Embryonic facial prominence (tissue), 1 donor: ENCODE measurements at regions not wholly inside any gene's neighbourhood (a gene's known extent, or its start where the extent isn't known, plus 50 kb on each side); places are given as distances from the start of the nearest gene placed in this dataset.

Source experiments
- DNase-seq: peaks from one replicate; pipeline ENCODE4 v3.0.0-alpha.2; 2016; ENCODE audit errors: extremely low spot score

DNA sequence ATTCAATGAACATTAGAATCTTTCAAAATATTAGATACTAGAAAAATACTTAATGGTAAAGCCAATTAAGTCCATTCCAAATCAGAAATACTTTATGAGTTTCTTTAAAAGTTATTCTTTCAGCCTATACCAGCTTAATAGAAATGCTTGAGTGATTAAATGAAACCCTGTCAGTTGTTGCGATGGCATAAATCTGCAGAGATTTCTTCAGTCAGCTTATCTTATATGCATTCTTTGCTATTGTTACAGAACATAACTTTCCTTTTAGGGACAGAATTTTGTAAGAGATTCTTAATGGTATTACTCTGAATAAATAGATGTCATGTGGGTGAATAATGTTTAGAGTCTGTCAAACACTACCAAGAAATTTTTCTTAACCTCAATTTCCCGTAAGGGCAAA, 325.0 kb upstream of the HAND2 start:
- DNase-seq = no peak

DNA sequence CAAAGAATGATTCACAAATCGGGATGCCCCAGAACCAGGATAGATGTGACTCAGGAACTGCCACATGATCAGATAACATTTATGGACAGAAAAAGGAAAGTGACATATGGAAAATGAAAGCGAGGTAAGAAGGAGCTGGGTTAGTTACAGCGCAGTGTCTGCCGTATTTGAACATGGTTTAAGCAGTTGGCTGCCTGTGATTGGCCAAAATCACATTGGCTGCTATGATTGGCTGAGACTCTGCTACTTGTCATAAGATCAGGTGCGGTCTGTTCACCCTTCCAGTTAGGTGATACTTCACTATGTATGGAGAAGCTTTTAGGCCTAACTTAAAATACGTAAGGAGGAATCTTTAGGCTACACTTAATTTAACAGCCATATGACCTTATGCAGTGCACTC, 322.7 kb upstream of the HAND2 start:
- DNase-seq = no peak

DNA sequence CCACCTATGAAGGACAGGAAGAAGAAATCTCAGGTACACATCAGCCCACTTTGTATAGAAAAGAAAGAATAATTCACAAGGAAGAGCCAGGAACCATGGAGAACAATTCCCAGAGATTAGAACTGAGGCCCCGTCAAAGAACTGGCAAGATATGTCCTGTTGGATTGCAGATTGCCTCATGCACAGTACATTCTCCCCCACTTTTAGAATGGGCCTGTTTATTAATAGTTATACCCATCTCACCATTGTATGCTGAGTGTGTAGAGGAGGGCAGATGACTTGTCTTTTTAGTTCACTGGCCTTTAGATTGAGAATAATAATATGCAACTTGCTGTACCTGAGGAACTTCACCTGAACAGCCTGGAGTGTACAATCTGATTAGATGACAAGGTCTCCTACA, 315.6 kb upstream of the HAND2 start:
- DNase-seq = no peak

DNA sequence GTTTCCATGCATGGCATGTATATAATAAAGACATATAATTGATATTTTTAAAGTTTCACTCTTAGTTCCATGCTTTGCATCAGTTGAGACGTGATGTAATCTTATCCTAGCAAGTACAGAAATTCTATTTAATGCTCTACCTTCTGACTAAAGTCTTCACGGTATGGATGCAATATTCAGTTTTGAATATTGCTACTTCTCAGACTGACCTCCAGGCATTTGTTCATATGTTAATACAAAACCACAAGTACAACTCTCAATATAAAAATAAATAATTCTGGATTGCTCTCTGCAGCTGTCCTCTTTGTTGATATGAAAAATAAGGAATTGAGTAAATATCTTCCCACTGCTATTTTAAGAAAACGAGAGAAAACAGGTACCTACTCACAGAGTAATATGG, 309.8 kb upstream of the HAND2 start:
- DNase-seq = no peak

DNA sequence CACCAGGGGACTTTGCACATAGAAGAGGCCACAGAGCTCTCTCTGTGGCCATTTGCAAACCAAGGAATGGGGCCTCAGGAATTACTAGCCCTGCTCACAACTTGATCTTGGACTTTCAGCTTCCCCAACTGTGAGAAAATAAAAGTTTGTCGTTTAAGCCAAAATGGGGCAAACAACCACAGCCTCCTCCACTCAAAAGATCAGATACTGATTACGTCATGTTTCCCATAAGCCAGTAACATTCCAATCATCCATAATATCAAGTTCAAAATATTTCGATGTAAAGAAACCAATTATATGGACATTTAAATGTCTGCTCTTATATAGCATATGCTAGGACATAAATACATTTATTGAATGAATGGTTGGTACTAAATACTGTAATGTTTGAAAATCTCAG, 307.5 kb upstream of the HAND2 start:
- DNase-seq = no peak

DNA sequence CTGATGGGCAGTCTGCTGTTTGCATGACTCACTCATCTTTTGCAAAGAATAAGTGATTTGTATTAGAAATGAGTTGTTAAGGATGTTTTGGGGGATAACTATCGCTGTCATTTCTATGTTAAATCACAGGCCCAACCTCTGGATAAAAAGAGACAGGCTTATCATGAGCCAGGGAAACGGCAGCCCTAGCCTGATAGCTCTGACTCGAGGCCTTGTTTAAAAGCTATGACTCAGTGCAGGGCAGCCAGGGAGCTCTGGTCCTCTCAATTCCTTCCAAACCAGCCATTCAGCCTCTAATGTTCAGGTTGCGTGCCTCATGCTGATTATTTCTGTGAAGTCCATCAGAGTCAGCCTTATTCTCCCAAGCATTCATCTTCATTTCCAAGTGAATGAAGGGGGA, 305.9 kb upstream of the HAND2 start:
- DNase-seq = no peak

DNA sequence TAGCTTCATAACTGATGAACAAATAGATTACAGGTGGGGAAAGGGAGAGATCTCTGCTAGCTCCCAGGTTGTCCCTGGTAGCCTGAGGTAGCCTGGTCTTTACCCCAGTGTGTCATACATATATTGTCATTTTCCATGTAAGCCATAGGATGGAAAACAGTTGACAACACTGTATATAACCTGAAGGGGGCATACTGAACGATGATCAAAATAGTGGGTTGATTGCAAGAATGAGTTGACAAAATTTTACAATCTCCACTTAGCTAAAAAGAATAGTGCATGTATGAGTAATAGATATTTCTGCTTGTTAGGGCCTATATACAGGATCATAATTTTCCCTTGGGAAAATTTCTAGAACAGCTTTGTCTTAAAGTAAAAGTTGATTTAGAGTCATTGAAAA, 304.1 kb upstream of the HAND2 start:
- DNase-seq = no peak

DNA sequence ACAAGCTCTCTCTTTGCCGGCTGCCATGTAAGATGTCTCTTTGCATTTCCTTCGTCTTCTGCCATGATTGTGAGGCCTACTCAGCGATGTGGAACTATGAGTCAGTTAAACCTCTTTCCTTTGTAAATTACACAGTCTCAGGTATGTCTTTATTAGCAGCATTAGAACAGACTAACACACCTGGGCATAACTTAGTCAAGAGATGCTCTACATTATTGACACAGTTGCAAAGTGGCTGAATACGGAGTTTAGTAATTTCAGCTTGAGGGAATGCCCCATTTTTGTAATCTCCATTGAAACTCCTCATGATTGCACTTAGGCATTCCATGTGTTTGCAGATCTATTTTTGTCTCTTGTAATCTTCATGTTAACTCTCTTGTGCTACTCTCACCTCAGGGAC, 299.5 kb upstream of the HAND2 start:
- DNase-seq = no peak

DNA sequence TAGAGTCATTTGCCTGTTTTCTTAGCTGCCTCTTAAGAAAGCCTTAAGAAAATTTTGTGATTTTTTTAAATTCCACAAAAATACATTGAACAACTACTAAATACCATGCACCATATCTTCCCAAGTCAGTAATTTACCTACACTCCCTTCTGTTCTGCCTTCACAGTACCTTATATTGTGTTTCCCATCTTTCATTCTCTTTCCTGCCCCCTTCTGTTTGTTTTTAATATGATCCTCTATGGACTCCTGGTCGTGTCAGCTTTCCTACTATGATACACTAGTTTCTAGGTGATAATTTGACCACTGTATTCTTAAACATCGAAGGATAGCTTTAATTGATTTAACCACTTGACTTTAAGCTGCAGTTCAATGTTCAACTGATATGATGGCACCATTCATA, 297.7 kb upstream of the HAND2 start:
- DNase-seq = no peak

DNA sequence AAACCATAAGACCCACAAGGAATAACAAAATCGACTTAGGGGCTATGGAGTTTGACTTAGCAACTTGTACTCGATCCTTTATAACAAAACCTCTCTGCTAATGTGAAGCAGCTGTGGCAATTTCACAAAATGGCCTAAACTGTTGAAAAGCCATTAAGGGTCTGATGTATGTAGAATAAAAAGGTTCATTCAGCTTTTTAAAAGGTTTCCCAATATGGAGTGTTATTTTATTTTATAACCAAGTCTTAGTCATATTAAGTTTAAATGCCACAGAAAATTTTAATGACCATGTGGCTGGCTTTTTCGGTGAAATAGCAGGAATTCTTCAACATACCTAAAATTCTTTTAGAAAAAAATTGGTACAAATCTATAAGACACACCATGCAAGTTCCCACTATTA, 291.8 kb upstream of the HAND2 start:
- no peak for DNase-seq

DNA sequence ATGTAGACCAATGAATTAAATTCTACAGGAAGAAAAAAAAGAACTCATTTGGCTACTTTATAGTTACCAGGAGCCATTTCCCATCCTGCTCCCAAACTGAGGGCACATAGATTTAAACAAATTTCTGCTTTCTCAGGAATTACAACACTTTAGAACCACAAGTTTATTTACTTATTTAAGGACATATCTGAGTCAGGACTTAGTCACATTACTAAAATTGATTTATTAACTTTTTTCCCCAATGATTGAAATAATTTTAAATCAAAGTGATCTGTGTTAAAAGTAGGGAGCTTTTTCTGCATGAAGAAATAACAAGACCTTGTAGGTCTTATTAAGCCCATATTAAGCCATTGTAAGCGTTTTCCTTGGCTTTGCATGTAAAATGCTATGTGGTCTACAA, 291.0 kb upstream of the HAND2 start:
- no peak for DNase-seq

DNA sequence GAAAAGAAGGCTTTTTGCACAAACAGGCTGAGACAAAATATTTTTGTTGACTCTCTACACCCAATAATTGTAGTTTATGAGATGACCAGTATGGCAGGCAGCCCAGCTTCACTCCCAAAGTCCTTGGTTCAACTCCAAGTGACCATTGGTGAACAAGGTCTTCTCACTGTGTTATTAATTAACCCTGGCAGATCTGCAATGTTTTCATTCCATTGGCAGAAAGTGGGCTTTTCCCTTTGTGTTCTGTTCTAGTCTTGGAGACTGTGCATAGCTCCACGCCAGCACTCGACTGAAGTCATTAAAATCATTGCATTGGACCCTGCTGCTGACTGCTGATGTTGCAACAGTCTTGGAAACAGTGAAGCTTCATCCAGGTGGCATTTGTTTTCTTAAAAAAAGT, 277.3 kb upstream of the HAND2 start:
- no peak for DNase-seq

DNA sequence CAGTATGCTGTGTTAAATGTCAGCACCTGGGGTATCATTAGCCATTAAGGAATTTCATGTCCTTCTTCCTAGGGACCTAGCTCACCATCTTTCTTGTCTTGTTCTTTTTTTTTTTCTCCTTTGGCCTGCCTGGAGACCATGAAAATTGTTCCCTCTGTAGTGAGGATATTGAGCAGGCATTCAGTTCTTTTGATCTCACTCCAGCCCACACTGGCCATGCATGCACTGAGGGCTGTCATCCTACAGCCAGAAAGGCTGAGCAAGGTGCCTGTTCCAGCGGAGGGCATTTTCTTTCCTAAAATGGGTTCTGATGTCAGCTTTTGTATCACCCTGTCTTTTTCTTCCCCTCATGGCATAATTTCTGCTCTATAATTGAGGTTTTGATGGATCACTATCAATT, 275.9 kb upstream of the HAND2 start:
- DNase-seq = no peak

DNA sequence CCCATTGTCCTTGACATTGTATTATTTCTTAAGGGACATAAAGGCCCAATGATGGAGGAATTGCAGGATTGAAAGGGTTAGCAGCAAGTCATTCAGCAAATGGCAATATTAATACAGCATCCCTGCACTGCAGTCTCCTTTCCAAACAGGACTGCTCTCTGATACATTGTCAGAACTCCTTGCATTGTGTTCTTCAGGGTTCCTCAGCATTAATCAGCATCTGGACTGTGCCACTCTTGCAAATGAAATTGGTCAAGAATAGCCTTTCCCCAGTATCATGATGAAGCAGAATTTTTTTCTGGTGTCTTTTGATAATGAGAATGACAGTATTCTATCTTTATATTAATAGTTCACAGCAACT, 272.6 kb upstream of the HAND2 start:
- DNase-seq = no peak

DNA sequence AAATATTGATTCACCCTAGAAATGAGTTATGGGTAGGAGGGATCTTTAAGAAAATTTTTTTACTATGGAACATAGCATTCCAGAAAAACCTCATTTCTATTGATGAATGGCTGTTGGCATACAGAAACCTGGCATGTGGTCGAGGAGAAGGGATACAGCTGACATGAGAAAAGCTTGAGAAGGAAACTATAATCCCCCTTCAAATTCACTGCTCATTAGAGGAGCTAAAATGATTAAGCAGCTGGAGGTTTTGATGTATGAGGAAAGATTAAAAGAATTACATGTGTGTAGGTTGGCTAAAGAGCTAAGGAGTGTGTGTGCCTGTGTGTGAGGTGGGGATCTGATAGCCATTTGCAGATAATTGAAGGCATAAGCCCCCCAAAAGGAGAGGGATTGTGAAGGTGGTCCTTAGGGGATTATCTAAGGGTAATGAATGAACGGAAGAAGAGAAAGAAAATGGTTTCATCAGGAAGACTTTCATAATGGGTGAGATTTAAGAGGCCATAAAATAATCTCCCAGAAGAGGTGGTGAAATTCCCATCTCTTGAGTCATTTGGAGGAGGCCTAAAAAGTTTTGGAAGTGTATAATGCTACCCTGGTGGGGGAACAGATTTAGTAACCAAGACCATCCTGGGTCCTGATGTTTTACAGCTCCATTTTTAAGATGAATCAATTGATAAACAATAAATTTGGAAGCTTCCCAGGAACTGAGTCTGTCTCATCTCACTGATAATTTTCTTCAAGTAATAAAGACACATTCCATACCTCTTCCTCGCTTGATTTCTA, 272.0 kb upstream of the HAND2 start:
- DNase-seq = no peak

DNA sequence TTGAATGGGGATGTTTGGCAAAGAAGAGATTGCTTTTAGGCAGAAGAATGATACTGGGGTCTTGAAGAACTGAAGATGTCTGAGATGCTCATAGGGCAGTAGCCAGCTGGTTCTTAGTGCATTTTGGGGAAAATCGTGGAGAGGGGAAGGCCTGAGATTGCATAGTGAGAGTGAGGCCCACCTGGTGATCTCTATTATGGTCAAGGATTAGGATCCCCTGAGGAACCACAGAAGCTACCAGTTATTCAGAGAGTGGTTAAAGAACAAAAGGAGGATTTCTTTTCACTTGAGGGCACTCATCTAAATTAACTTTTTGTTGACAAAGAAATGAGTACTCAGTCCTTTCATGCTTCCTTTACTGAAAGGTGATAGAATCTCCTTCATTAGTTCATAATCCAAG, 271.3 kb upstream of the HAND2 start:
- DNase-seq = no peak

DNA sequence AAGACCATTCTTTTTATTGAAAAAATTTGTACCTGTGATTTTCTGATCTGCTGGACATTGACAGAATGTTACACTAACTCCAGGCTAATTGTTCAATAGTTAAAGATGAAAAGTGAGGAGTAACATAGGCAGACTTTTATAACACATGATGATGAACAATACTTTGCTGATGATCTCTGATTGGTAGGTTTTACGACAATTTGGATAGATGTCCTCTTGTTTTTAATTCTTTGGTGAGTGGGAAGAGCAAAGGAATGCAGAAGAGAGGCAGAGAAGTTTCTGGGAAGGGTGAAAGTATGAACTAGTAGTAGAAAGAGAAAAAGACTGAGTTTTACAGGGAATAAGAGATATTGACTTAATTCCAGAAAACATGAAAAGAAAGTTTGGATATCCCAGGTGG, 267.3 kb upstream of the HAND2 start:
- DNase-seq = no peak

DNA sequence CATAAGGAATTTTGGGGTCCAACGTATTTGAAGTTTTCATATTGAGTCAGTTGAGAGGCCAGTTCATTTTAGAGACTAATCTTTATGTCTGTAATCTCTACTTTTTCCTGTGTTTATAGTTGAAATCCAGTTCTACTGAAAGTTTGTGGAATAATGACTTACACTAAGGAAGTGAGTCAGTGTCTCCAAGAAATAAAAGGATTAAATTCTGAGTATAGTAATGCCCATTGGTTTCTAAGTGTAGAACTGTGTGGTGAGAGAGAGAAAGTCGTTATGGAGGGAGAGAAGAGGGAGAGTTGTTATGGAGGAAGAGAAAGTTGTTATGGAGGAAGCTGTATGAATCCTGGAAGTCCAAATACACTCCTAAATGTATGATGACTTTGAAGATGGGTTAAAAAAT, 264.6 kb upstream of the HAND2 start:
- DNase-seq = no peak

DNA sequence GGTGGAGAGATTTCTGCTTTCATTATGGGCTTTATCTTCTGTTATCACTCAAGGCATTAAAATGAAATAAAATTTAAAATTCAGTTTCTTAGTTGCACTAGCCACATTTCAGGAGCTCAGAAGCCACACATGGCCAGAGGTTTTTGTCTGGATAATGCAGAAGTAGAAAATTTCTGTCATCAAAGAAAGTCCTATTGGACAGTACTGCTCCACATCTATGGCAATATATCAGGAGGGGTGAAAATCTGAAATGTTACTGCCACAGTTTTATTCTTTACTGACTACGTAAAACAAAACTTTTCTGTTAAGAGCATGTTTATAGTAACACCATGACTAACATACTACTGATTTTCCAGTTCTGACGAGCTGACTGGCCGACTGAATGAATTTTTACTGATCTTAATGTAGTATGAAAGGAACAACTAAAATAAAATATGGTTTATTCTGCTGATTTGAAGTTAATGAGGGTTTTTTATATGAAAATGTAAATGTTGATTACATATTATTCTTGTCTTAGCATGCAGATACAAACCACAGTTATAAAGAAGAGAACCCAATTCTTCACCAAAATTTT, 264.0 kb upstream of the HAND2 start:
- no peak for DNase-seq

DNA sequence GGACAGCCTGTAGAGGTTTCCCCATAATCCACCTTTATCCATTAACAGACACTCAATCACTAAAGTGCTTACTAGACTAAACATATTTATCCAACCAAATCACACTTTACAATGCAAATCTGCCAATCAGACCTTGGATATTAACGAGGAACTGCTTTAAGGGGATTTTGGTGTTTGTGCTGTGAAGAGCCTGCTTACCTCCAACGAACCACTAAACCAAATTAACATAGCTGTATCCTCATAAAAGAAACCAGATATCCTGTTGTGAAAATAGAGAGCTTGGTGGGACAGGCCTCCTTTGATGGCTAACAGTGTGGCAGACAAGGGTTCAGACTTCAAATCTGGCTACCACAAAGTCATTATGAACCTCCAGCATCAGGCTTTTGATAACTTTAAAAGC, 252.6 kb upstream of the HAND2 start:
- no peak for DNase-seq

DNA sequence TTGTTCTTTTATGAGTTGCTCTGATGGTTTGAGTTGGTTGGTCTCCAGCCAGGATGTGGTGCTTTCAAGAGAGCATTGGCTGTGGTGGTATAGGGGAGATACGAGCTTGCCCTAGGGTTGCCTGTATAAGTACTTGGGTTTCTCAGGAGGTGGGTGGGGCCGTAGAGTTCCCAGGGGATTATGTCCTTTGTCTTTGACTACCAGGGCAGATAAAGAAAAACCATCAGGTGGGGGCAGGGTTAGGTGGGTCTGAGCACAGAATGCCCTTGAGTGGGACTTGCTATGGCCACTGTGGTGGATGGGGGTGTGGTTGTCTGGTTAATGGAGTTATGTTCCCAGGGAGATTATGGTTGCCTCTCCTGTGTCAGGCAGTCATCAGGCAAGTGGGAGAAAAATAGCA, 247.9 kb upstream of the HAND2 start:
- no peak for DNase-seq

DNA sequence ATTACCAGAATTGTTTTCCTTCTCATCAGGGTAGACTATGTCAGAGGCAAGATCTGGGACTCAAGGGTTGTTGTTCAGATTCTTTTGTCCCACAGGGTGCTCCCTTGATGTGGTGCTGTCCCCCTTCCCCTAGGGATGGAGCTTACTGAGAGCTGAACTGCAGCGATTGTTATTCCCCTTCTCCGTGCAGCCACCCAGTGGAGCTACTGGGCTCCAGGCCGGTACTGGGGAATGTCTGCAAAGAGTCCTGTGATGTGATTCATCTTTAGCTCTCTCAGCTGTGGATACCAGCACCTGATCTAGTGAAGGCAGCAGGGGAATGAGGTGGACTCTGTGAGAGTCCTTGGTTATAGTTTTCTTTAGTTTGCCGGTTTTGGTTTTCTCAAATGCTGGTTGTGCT, 247.4 kb upstream of the HAND2 start:
- no peak for DNase-seq

DNA sequence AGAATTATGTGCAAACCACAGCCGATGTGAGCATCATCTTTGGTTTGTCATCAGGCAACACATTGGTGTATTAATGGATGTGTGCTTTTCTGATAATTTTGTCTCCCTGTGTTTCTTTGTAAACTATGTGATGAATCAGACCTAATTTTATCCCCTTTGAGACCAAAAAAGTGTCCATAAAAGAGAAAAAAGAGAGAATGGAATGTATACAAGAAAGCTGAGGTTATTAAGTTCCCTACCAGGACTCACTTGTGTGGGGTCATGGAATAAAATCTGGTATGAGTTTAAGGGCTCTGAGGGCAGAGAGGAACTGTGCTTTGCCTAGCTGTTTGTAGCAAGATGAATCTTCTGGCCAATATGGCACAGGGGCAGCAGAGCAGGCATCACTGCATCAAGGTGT, 239.5 kb upstream of the HAND2 start:
- DNase-seq = no peak

DNA sequence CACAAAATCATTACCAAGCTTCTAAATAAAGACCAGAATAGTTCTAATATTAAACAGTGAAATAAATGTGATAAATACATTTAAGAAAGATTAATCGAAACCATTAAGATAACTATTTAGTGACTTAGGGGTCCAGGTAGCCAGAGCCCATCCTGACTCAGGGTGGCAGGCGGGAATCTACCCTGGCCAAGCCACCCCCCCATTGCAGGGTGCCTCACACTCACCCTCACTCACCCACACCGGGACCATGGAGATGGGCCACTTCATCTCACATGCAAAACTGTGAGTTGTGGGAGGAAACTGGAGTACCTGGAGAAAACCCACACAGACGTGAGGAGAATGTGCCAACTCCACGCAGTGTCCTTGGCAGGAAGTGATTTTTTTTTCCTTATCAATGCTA, 237.6 kb upstream of the HAND2 start:
- no peak for DNase-seq
